ENCODE measurements at regions not wholly inside any gene's neighbourhood (a gene's known extent, or its start where the extent isn't known, plus 50 kb on each side); places are given as distances from the start of the nearest gene placed in this dataset.

DNA sequence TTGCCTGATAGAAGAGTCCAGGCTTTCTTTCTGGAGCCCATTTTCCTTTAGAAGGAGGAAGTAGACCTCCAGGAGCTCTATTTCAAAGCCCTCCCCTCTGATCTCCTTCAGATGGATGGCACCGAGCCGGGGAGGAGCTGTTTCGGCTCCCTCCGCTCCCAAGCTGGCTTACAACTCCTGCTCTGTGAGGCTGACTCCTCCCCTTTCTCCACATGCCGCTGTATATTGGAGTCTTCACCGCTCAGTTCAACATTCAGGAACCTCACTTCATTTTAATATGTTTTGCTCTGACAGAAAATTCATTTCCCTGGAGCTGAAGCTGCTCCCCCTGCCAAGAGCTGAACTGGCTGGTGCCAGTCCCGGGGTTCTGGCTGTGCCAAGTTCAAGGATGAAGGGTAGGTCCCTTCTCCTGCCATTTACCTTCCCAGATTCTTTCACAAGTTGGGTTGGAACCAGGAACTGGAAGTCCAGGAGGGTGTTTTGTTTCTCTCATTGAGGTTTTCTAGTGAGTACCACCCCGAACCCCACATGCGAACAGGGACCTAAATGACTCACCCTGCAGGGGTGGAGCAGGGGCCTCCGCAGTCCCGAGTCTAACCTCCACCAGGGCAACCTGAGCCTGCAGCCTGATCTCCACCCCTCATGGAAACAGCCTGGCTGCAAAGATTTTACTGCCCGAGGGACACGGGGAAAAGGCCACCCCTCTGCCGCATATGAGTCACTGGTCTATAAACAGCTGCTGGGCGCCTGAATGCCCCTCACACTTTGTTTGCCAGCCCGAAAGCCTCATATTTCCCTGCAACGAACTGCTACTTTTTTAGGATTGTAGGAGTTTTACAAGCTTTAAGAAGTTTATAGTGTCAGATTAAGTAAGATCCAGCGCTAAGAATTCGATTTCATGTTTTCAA lies 68.6 kb upstream of the FOXA2 start:
- Histone ChIP-seq H3K27me3 (replicated peaks; ENCODE audit: control insufficient read depth, insufficient read depth, low read length) (no peaks in the 10 kb centered on the region), H3K36me3 (ENCODE audit: control insufficient read depth, insufficient read depth, low read length) (no peaks in the 10 kb centered on the region), H3K4me3 (replicated peaks; ENCODE audit: low read depth, low read length) (no peak overlapping the region)
- DNase-seq (ENCODE audit: extremely low read depth, insufficient read length) = no peak
- TF ChIP-seq, protein P1, sequence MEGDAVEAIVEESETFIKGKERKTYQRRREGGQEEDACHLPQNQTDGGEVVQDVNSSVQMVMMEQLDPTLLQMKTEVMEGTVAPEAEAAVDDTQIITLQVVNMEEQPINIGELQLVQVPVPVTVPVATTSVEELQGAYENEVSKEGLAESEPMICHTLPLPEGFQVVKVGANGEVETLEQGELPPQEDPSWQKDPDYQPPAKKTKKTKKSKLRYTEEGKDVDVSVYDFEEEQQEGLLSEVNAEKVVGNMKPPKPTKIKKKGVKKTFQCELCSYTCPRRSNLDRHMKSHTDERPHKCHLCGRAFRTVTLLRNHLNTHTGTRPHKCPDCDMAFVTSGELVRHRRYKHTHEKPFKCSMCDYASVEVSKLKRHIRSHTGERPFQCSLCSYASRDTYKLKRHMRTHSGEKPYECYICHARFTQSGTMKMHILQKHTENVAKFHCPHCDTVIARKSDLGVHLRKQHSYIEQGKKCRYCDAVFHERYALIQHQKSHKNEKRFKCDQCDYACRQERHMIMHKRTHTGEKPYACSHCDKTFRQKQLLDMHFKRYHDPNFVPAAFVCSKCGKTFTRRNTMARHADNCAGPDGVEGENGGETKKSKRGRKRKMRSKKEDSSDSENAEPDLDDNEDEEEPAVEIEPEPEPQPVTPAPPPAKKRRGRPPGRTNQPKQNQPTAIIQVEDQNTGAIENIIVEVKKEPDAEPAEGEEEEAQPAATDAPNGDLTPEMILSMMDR (IDR thresholded peaks at IDR 0.05; ENCODE audit: insufficient read depth, low read length, poor library complexity, severe bottlenecking) = no peak

DNA sequence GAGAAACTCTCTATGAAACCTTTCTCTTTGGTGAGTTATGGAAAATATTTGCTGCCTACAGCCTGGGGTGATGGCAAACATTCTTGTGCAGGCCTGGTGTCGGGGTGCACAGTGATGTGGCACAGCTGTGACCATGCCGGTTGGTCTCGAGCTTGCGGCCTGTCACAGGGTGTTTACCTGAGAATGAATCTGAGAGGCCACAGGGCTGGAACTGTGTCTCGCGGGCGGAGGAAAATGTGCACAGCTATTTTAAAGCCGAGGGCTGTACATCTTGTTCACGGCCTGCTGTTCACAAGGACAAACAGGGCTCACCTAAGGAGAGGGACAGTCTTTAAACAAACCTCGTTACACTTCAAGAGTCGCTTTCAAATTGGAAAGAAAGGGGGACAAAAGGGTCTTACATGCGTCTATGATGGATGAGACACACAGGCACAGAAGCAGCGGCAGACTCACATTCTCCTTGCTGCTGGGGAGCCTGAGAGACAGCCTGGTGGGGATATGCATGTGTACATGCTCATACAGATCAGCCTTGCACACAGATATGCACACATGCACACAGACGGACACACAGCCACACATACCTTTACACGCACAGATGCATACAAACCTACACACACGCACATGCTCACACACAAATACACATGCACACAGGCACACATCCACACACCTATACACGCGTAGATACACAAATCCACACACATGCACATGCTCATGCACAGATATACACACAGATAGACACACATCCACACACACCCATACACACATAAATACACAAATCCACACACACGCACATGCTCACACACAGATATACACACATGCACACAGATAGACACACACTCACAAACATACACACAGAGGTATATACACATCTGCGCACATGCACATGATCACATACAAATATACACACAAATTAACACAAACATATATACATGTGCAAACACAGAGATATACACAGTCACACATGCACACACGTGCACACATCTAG lies 69.6 kb upstream of the FOXA2 start:
- Histone ChIP-seq H3K36me3 (ENCODE audit: control insufficient read depth, insufficient read depth, low read length) (no peaks in the 10 kb centered on the region), H3K27me3 (replicated peaks; ENCODE audit: control insufficient read depth, insufficient read depth, low read length) (no peaks in the 10 kb centered on the region), H3K4me3 (replicated peaks; ENCODE audit: low read depth, low read length) (no peak overlapping the region)
- DNase-seq (ENCODE audit: extremely low read depth, insufficient read length) = no peak
- TF ChIP-seq, protein P1 (IDR thresholded peaks at IDR 0.05; ENCODE audit: insufficient read depth, low read length, poor library complexity, severe bottlenecking) = no peak

DNA sequence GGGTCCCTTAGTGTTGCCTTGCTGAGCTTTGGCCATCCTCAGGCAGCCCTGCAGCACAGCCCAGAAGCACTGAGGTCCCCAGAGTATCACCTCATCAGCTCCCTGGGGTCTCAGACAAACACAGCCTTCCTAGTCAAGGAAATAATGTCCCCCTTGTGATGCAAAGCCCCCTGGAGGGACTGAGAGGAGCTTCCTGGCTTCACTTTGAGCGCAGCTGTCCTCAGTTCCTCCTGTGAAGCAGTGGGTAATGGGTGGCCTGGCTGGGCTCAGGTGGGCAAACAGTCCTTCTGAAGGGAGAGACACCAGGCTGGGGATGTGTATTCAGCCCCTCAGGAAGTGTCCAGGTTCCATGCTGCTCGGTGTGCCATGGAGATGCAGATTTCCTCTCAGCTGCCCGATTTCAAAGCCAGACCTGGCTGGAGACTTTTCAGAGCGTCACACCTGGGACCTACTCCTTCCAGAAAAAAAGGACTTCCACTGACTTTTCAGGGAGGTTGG lies 79.2 kb upstream of the FOXA2 start:
- DNase-seq (ENCODE audit: extremely low read depth, insufficient read length) = no peak
- no peaks in the 10 kb centered on the region; the same call in 1 of the 2 replicates for H3K27me3 ChIP-seq (replicated peaks; ENCODE audit: control insufficient read depth, insufficient read depth, low read length)
- TF ChIP-seq, protein P1 (IDR thresholded peaks at IDR 0.05; ENCODE audit: insufficient read depth, low read length, poor library complexity, severe bottlenecking) = no peak
- no peaks in the 10 kb centered on the region for H3K36me3 ChIP-seq (ENCODE audit: control insufficient read depth, insufficient read depth, low read length)
- H3K4me3 ChIP-seq (replicated peaks; ENCODE audit: low read depth, low read length) = no peak overlapping the region

DNA sequence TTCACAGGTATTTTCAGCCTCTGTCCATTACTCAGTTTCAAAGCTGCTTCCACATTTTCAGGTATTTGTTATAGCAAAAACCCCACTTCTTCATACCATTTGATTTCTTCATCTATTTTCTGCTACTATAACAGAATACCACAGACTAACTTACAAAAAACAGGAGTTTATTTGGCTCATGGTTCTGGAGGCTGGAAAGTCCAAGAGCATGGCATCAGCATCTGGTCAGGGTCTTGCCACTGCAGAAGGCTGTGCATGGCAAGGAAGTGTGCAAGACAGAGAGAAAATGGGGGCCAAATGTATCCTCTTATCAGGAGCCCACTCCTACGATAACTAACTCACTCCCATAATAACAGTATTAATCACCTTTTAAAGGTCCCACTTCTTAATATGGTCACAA lies 82.8 kb upstream of the FOXA2 start:
- H3K4me3 ChIP-seq (replicated peaks; ENCODE audit: low read depth, low read length) = no peak overlapping the region
- TF ChIP-seq, protein P1 (IDR thresholded peaks at IDR 0.05; ENCODE audit: insufficient read depth, low read length, poor library complexity, severe bottlenecking) = no peak
- H3K27me3 ChIP-seq (replicated peaks; ENCODE audit: control insufficient read depth, insufficient read depth, low read length) = no peaks in the 10 kb centered on the region; the same call in 1 of the 2 replicates
- DNase-seq (ENCODE audit: extremely low read depth, insufficient read length) = no peak
- H3K36me3 ChIP-seq (ENCODE audit: control insufficient read depth, insufficient read depth, low read length) = no peaks in the 10 kb centered on the region

DNA sequence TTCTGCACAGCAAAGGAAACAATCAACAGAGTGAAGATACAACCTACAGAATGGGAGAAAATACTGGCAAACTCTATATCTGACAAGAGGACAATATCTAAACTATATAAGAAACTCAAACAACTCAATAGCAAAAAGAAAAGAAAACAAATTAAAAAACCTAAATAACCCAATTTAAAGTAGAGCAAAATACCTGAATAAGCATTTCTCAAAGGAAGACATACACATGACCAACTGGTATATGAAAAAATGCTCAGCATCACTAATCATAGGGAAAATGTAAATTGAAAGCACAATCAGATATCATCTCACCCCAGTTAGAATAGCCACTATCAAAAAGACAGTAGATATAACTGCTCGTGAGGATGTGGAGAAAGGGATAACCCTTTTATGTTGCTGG lies 87.8 kb upstream of the FOXA2 start:
- Histone ChIP-seq H3K27me3 (replicated peaks; ENCODE audit: control insufficient read depth, insufficient read depth, low read length) (no peaks in the 10 kb centered on the region), H3K4me3 (replicated peaks; ENCODE audit: low read depth, low read length) (no peak overlapping the region), H3K36me3 (ENCODE audit: control insufficient read depth, insufficient read depth, low read length) (no peaks in the 10 kb centered on the region)
- no peak for DNase-seq (ENCODE audit: extremely low read depth, insufficient read length)
- TF ChIP-seq, protein P1 (IDR thresholded peaks at IDR 0.05; ENCODE audit: insufficient read depth, low read length, poor library complexity, severe bottlenecking) = no peak

Data from GM06990 (cell line).